HEK293 (cell line): ENCODE measurements at regions not wholly inside any gene's neighbourhood (a gene's known extent, or its start where the extent isn't known, plus 50 kb on each side); places are given as distances from the start of the nearest gene placed in this dataset.

Experiments
- CTCF ChIP-seq: fragments of 450-650 bp; formaldehyde crosslinking; IDR thresholded peaks from 2 replicates; pipeline ENCODE4 v1.5.1; 2016; ENCODE audit warnings: missing biosample characterization, missing genetic modification characterization
- ELK4 ChIP-seq: IDR thresholded peaks from 2 replicates; pipeline ENCODE4 v1.6.1; 2011; ENCODE audit warnings: mild to moderate bottlenecking, low read depth, low read length, borderline replicate concordance
- IKZF3 ChIP-seq: fragments of 450-650 bp; IDR thresholded peaks from 2 replicates; pipeline ENCODE4 v1.5.0; 2018; ENCODE audit warnings: missing biosample characterization, mild to moderate bottlenecking, missing genetic modification characterization, moderate library complexity
- SP3 ChIP-seq: fragments of 450-650 bp; formaldehyde crosslinking; IDR thresholded peaks from 2 replicates; pipeline ENCODE4 v1.5.1; 2016; ENCODE audit warnings: missing biosample characterization, missing genetic modification characterization
- ZBTB49 ChIP-seq: fragments of 450-650 bp; formaldehyde crosslinking; IDR thresholded peaks from 2 replicates; pipeline ENCODE4 v1.5.1; 2016; ENCODE audit warnings: missing biosample characterization, missing genetic modification characterization, low read depth
- ZNF2 ChIP-seq: fragments of 450-650 bp; formaldehyde crosslinking; IDR thresholded peaks from 2 replicates; pipeline ENCODE4 v1.5.1; 2016; ENCODE audit warnings: missing biosample characterization, missing genetic modification characterization
- ZNF404 ChIP-seq: fragments of 450-650 bp; formaldehyde crosslinking; IDR thresholded peaks from 2 replicates; pipeline ENCODE4 v1.5.1; 2017; ENCODE audit warnings: missing biosample characterization, missing genetic modification characterization
- ZNF544 ChIP-seq: fragments of 450-650 bp; formaldehyde crosslinking; IDR thresholded peaks from 2 replicates; pipeline ENCODE4 v1.5.0; 2017; ENCODE audit warnings: missing biosample characterization, missing genetic modification characterization

GRCh38 chr4:62517716-62518115 is 1317.6 kb downstream of the ADGRL3 start:
- TF ChIP-seq CTCF (tag by site-specific recombination) (no peak), ZNF544 (tag by site-specific recombination) (no peak), SP3 (tag by site-specific recombination) (no peak), IKZF3 (tag by site-specific recombination) (no peak), ZNF2 (tag by site-specific recombination) (no peak), ELK4 (no peak), ZNF404 (tag by site-specific recombination) (no peak), ZBTB49 (tag by site-specific recombination) (no peak)
